GM21529 (cell line): ENCODE measurements at regions not wholly inside any gene's neighbourhood (a gene's known extent, or its start where the extent isn't known, plus 50 kb on each side); places are given as distances from the start of the nearest gene placed in this dataset.
"Not testable (repeated sequence)": the region's sequence is repeated elsewhere in the genome, so short reads cannot be mapped to it uniquely, and the experiment has no call there.

ENCODE experiments used
- ATAC-seq: cut with Tn5 transposase; IDR thresholded peaks from one replicate; pipeline ENCODE4 v1.9.1; 2021; ENCODE audit not compliant: unreplicated experiment

- ATAC-seq, result not testable (repeated sequence)
These were observed 1598.0 kb downstream of the RPIA start for GRCh38 chr2:90289291-90289980.

DNA sequence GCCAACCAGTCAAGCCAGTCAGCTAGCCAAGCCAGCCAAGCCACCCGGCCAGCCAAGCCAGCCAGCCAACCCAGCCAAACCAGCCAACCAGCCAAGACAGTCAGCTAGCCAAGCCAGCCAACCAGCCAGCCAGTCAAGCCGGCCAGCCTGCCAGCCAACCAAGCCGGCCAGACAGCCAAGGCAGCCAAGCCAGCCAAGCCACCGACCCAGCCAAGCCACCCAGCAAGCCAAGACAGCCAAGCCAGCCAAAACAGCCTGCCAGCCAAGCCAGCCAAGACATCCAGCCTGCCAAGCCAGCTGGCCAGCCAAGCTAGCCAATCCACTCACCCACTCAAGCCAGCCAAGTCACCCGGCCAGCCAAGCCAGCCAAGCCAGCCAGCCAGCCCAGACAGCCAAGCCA is 1599.2 kb downstream of the RPIA start:
- not testable (repeated sequence) for ATAC-seq

GRCh38 chr2:90291168-90291883 is 1599.9 kb downstream of the RPIA start:
- ATAC-seq, result not testable (repeated sequence)

DNA sequence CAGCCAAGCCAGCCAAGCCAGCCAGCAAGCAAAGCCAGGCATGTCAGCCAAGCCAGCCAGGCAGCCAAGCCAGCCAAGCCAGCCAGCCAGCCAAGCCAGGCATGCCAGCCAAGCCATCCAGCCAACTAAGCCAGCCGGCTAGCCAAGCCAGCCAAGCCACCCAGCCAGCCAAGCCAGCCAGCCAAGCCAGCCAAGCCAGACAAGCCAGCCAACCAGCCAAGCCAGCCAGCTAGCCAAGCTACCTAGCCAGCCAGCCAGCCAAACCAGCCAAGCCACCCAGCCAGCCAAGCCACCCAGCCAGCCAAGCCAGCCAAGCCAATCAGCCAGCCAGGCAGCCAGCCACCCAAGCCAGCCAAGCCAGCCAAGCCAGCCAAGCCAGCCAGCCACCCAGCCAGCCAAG is 1600.5 kb downstream of the RPIA start:
- not testable (repeated sequence) for ATAC-seq

- ATAC-seq, result not testable (repeated sequence)
These were observed 1601.0 kb downstream of the RPIA start for GRCh38 chr2:90292451-90292850.

DNA sequence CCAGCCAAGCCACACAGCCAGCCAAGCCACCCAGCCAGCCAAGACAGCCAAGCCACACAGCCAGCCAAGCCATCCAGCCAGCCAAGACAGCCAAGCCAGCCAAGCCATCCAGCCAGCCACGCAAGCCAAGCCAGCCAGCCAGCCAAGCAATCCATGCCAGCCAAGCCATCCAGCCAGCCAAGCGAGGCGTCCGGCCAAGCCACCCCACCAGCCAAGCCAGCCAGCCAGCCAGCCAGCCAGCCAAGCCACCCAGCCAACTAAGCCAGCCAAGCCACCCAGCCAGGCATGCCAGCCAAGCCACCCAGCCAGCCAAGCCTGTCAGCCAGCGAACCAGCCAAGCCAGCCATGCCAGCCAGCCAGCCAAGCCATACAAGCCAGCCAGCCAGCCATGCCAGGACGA is 1601.8 kb downstream of the RPIA start:
- ATAC-seq, result not testable (repeated sequence)

GRCh38 chr2:90293806-90294205 is 1602.3 kb downstream of the RPIA start:
- ATAC-seq, result not testable (repeated sequence)

DNA sequence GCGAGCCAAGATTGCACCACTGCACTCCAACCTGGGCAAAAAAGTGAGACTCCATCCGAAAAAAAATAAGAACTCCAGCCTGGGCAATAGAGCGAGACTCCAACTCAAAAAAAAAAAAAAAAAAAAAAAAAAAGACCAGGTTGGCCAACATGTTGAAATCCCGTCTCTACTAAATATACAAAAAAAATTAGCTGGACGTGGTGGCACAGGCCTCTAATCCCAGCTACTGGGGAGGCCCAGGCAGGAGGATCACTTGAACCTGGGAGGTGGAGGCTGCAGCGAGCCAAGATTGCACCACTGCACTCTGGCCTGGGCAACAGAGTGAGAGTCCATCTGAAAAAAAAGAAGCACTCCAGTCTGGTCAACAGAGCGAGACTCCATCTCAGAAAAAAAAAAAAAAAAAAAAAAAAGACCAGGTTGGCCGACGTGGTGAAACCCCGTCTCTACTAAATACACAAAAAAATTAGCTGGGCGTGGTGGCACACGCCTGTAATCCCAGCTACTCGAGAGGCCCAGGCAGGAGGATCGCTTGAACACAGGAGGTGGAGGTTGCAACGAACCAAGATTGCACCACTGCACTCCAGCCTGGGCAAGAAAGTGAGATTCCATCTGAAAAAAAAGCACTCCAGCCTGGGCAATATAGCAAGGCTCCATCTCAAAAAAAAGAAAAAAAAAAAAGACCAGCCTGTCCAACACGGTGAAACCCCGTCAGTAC is 1603.7 kb downstream of the RPIA start:
- ATAC-seq, result not testable (repeated sequence)

- ATAC-seq, result not testable (repeated sequence)
These were observed 1605.0 kb downstream of the RPIA start for GRCh38 chr2:90296484-90296777.

DNA sequence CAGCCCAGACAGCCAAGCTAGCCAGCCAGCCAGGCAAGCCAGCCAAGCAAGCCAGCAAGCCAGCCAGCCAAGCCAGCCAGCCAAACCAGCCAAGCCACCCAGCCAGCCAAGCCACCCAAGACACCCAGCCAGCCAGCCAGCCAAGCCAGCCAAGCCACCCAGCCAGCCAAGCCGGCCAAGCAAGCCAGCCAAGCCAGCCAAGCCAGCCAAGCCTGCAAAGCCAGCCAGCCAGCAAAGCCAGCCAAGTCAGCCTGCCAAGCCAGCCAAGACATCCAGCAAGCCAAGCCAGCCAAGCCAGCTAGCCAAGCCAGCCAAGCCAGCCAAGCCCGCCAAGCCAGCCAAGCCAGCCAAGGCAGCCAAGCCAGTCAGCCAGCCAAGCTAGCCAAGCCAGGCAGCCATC is 1606.2 kb downstream of the RPIA start:
- ATAC-seq, result not testable (repeated sequence)

- ATAC-seq, result not testable (repeated sequence)
These were observed 1606.8 kb downstream of the RPIA start for GRCh38 chr2:90298126-90298755.

- not testable (repeated sequence) for ATAC-seq
These were observed 1607.5 kb downstream of the RPIA start for GRCh38 chr2:90298983-90299382.

GRCh38 chr2:90322982-90323381 is 1631.5 kb downstream of the RPIA start:
- not testable (repeated sequence) for ATAC-seq

GRCh38 chr2:90323612-90324558 is 1632.4 kb downstream of the RPIA start:
- ATAC-seq, result not testable (repeated sequence)

- not testable (repeated sequence) for ATAC-seq
These were observed 1633.2 kb downstream of the RPIA start for GRCh38 chr2:90324672-90325071.

GRCh38 chr2:90325796-90326353 is 1634.4 kb downstream of the RPIA start:
- not testable (repeated sequence) for ATAC-seq

GRCh38 chr2:90355546-90355945 is 1664.1 kb downstream of the RPIA start:
- ATAC-seq, result not testable (repeated sequence)

- ATAC-seq, result not testable (repeated sequence)
These were observed 1667.9 kb downstream of the RPIA start for GRCh38 chr2:90359344-90359743.

- not testable (repeated sequence) for ATAC-seq
These were observed 1668.6 kb downstream of the RPIA start for GRCh38 chr2:90359887-90360730.
